CD14-positive monocyte (primary cell): ENCODE measurements at regions not wholly inside any gene's neighbourhood (a gene's known extent, or its start where the extent isn't known, plus 50 kb on each side); places are given as distances from the start of the nearest gene placed in this dataset.

Experiments
- DNase-seq, 3 donors: peaks; one replicate each; pipeline ENCODE4 v3.0.0-alpha.2; 2011 to 2022
- H2AFZ ChIP-seq: 2 replicates; pipeline ENCODE4 v1.6.0; 2012; ENCODE audit warnings: mild to moderate bottlenecking, low read depth, low read length, inconsistent platforms; ENCODE audit not compliant: insufficient read depth, poor library complexity, severe bottlenecking
- H3K27ac ChIP-seq, 2 donors: 1 replicate in 1 of 2; 2 replicates in 1 of 2; pipeline ENCODE4 v1.5.1; 2012 to 2013; ENCODE audit warnings: low read length in 2 of 2, control low read depth in 1 of 2, inconsistent platforms in 1 of 2, low read depth in 1 of 2, mild to moderate bottlenecking in 1 of 2
- H3K27me3 ChIP-seq, 2 donors: one replicate each; pipeline versions ENCODE4 v1.6.0 to v1.6.1; 2011 to 2013; ENCODE audit warnings: low read length in 2 of 2; ENCODE audit not compliant: control insufficient read depth in 2 of 2, insufficient read depth in 2 of 2
- H3K36me3 ChIP-seq, 2 donors: replicated peaks in 1 of 2; 1 replicate in 1 of 2; 2 replicates in 1 of 2; pipeline versions ENCODE4 v1.5.1 to v1.6.1; 2012 to 2013; ENCODE audit warnings: low read length in 2 of 2, control low read depth in 1 of 2, inconsistent platforms in 1 of 2, mild to moderate bottlenecking in 1 of 2; ENCODE audit not compliant: insufficient read depth in 2 of 2, control insufficient read depth in 1 of 2
- H3K4me1 ChIP-seq, 2 donors: 1 replicate in 1 of 2; 2 replicates in 1 of 2; pipeline versions ENCODE4 v1.5.1 to v1.6.1; 2012 to 2013; ENCODE audit warnings: low read length in 2 of 2, control low read depth in 1 of 2, inconsistent platforms in 1 of 2, mild to moderate bottlenecking in 1 of 2, moderate library complexity in 1 of 2; ENCODE audit not compliant: insufficient read depth in 2 of 2, control insufficient read depth in 1 of 2
- H3K4me2 ChIP-seq: replicated peaks from 2 replicates; pipeline ENCODE3; 2012; ENCODE audit warnings: low read length, moderate library complexity, mild to moderate bottlenecking; ENCODE audit not compliant: poor library complexity, severe bottlenecking; ENCODE audit errors: extremely low read depth
- H3K4me3 ChIP-seq, 3 experiments: fragments of 200-600 bp in 1 of 3; sonication (generic) in 1 of 3; replicated peaks in 1 of 3; 1 replicate in 2 of 3; 2 replicates in 1 of 3; pipeline ENCODE4 v1.5.1; 2011 to 2013; ENCODE audit warnings: low read length in 3 of 3, mild to moderate bottlenecking in 3 of 3, control low read depth in 2 of 3, low read depth in 2 of 3, inconsistent platforms in 1 of 3, moderate library complexity in 1 of 3
- H3K79me2 ChIP-seq: 2 replicates; pipeline ENCODE4 v1.6.0; 2012; ENCODE audit warnings: mild to moderate bottlenecking, control low read depth, inconsistent platforms, low read length, moderate library complexity; ENCODE audit not compliant: insufficient read depth
- H3K9ac ChIP-seq: 2 replicates; pipeline ENCODE4 v1.6.0; 2017; ENCODE audit warnings: low read length, mild to moderate bottlenecking; ENCODE audit not compliant: insufficient read depth, poor library complexity, severe bottlenecking
- H3K9me3 ChIP-seq, 2 donors: replicated peaks in 1 of 2; 1 replicate in 1 of 2; 2 replicates in 1 of 2; pipeline versions ENCODE4 v1.5.1 to v1.6.1; 2012 to 2013; ENCODE audit warnings: low read length in 2 of 2, control low read depth in 1 of 2; ENCODE audit not compliant: control insufficient read depth in 1 of 2, insufficient read depth in 1 of 2
- H4K20me1 ChIP-seq: 2 replicates; pipeline ENCODE4 v1.6.0; 2012; ENCODE audit warnings: mild to moderate bottlenecking, low read length, control low read depth, moderate library complexity; ENCODE audit not compliant: insufficient read depth
- H3K27ac Mint-ChIP-seq, 7 donors: one replicate each; pipeline ENCODE4 v1.8.0; 2020; ENCODE audit warnings: mild to moderate bottlenecking in 7 of 7, mixed read lengths in 7 of 7, moderate library complexity in 6 of 7, inconsistent platforms in 2 of 7
- H3K27me3 Mint-ChIP-seq, 3 donors: one replicate each; pipeline ENCODE4 v1.8.0; 2021 to 2022; ENCODE audit warnings: low read depth in 3 of 3, mild to moderate bottlenecking in 3 of 3, mixed read lengths in 3 of 3, moderate library complexity in 3 of 3, inconsistent platforms in 1 of 3
- H3K36me3 Mint-ChIP-seq, 2 donors: one replicate each; pipeline ENCODE4 v1.8.0; 2020; ENCODE audit warnings: mixed read lengths in 2 of 2, inconsistent platforms in 1 of 2, mild to moderate bottlenecking in 1 of 2
- H3K4me1 Mint-ChIP-seq: one replicate; pipeline ENCODE4 v1.8.0; 2020; ENCODE audit warnings: mild to moderate bottlenecking, mixed read lengths
- H3K4me3 Mint-ChIP-seq, 2 donors: one replicate each; pipeline ENCODE4 v1.8.0; 2020; ENCODE audit warnings: mild to moderate bottlenecking in 2 of 2, mixed read lengths in 2 of 2, moderate library complexity in 1 of 2
- H3K9me3 Mint-ChIP-seq, 7 donors: one replicate each; pipeline ENCODE4 v1.8.0; 2020 to 2022; ENCODE audit warnings: mixed read lengths in 7 of 7, mild to moderate bottlenecking in 6 of 7, moderate library complexity in 6 of 7, inconsistent platforms in 2 of 7
- CTCF ChIP-seq: fragments of 200-600 bp; IDR thresholded peaks from one replicate; pipeline ENCODE4 v1.8.0; 2022; ENCODE audit warnings: antibody characterized with exemption, mild to moderate bottlenecking
- WGBS: methylation state at CpG from one replicate; pipeline ENCODE4 v1.1.5; 2013; ENCODE audit warnings: missing lambda C conversion rate; ENCODE audit not compliant: insufficient coverage; 5-methylcytosine and 5-hydroxymethylcytosine counted together
- intact Hi-C, 2 donors: fragments of 100-400 bp; cut with micrococcal nuclease; formaldehyde crosslinking; loops; one replicate each; pipeline versions ENCODE4 v1.15.0 to v1.15.1; 2023

- Mint-ChIP-seq H3K4me1 (peaks cover 4% of the 10 kb centered on the region), H3K4me3 (no peak overlapping the region), H3K27ac (no peak overlapping the region), H3K9me3 (peaks cover 0 to 18% (median 7%) of the 10 kb centered on the region in 7 donors), H3K36me3 (no peaks in the 10 kb centered on the region), H3K27me3 (peaks cover 0 to 2% (median 2%) of the 10 kb centered on the region in 3 donors)
- H3K27ac ChIP-seq = no peak overlapping the region
- DNase-seq = no peak
- H3K4me2 ChIP-seq = no peak overlapping the region
- H2AFZ ChIP-seq = no peak overlapping the region
- no peaks in the 10 kb centered on the region for H3K36me3 ChIP-seq
- intact Hi-C loops = no loop called here
- no peak overlapping the region for H3K4me3 ChIP-seq
- H4K20me1 ChIP-seq = no peaks in the 10 kb centered on the region
- no peaks in the 10 kb centered on the region for H3K27me3 ChIP-seq
- 93% methylated on average over 3 of the region's 4 CpGs for WGBS
- H3K9ac ChIP-seq = no peak overlapping the region
- peaks cover 0 to 4% of the 10 kb centered on the region in 2 donors for H3K9me3 ChIP-seq
- no peak for TF ChIP-seq CTCF
- H3K4me1 ChIP-seq = no peaks in the 10 kb centered on the region
- no peaks in the 10 kb centered on the region for H3K79me2 ChIP-seq
Measured at GRCh38 chr4:38280323-38280706, 320.1 kb downstream of the PTTG2 start.

DNA sequence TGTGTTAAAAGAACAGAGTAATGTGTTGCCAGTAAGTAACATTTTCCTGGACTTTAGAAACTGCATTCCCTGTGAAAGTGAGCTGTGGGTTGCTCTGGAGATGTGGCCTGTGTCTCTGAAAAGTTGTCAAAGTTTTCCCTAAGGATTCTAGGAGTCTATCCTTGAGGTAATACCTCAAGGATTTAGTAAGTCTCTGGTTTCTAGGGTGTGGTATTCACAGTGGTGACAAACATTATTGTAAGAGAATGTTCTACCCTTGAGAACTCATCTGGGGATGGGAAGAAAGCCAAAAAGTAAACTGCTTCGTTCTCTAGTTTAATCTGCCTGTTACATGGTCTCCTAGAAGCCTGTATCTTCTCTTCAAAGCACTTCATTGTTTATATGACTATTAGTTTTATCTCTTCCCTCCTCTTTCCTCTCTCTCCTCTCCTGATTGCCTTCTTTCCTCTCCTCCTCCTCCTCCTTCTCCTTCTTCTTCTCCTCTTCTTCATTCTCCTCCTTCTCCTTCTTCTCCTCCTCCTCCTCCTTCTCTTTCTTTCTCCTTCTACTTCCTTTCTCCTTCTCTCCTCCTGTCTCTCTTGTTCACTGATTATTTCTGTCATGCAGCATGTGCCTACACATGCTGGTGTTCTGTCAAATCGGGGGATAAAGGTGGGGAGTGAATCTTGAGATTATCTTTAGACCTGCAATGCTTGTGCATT, 321.3 kb downstream of the PTTG2 start:
- no peaks in the 10 kb centered on the region for H3K36me3 Mint-ChIP-seq
- no peak for TF ChIP-seq CTCF
- Histone ChIP-seq H3K4me2 (no peak overlapping the region), H3K79me2 (no peaks in the 10 kb centered on the region), H3K9ac (no peak overlapping the region), H3K9me3 (peaks cover 0 to 4% of the 10 kb centered on the region in 2 donors), H3K4me1 (no peaks in the 10 kb centered on the region), H3K27me3 (no peaks in the 10 kb centered on the region), H3K36me3 (no peaks in the 10 kb centered on the region), H3K27ac (no peak overlapping the region), H2AFZ (no peak overlapping the region), H4K20me1 (no peaks in the 10 kb centered on the region), H3K4me3 (no peak overlapping the region)
- H3K27me3 Mint-ChIP-seq = peaks cover 0 to 2% (median 2%) of the 10 kb centered on the region in 3 donors
- peaks cover 4% of the 10 kb centered on the region for H3K4me1 Mint-ChIP-seq
- H3K9me3 Mint-ChIP-seq = peaks cover 0 to 17% (median 7%) of the 10 kb centered on the region in 7 donors
- 100% methylated on average over 1 of the region's 2 CpGs for WGBS
- no peak for DNase-seq
- peak overlapping the region in 1 of 7 donors; percentile 14 for H3K27ac Mint-ChIP-seq
- intact Hi-C loops = no loop called here
- H3K4me3 Mint-ChIP-seq = no peak overlapping the region
